B cell (primary cell): ENCODE measurements at regions not wholly inside any gene's neighbourhood (a gene's known extent, or its start where the extent isn't known, plus 50 kb on each side); places are given as distances from the start of the nearest gene placed in this dataset.

Experiments used
- CTCF ChIP-seq: fragments of 200-600 bp; IDR thresholded peaks from one replicate; pipeline ENCODE4 v1.8.0; 2022; ENCODE audit warnings: antibody characterized with exemption, mild to moderate bottlenecking
- EZH2 ChIP-seq: IDR thresholded peaks from 2 replicates; pipeline ENCODE4 v1.6.1; 2012; ENCODE audit warnings: borderline replicate concordance, low read depth, mild to moderate bottlenecking, moderate library complexity, low read length; ENCODE audit not compliant: insufficient read depth, poor library complexity, severe bottlenecking

- TF ChIP-seq CTCF: no peak
- TF ChIP-seq EZH2: no peak
Observed at GRCh38 chr12:114976372-114976771, 292.4 kb upstream of the TBX3 start.
